ENCODE measurements at regions not wholly inside any gene's neighbourhood (a gene's known extent, or its start where the extent isn't known, plus 50 kb on each side); places are given as distances from the start of the nearest gene placed in this dataset.

DNA sequence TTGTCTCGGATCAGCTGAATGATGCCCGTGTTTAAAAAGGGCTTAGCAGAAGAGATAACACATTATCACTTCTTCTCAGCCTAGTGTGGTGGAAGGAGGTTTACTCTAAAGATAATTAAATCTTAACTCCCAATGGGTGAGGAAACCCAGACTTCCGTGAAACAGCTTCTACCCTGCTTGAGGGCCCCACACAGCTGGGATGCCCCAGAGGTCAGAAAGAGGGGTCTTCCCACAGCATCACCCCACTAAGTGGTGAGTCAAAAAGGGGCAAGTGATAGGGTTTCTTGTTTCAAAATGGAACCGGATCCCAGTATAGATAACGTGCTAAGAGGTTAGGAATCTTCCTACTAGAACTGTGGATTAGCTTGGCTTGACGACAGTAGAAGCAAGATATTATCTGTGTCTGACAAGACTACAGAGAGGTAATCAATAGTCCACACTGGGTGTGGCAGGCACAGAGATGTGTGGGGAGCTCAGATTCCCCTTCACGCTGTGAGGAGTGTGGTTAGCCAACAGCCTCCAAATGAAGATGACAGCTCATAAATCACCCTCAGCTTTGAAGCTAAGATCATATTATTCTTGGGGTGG, 129.6 kb upstream of the COPS8 start:
- DNase-seq (ENCODE audit: missing footprints), result no peak
- ATAC-seq, result no peak
- intact Hi-C loops (cut with DNase I), result no loop called here

GRCh38 chr2:236956641-236957040, 129.0 kb upstream of the COPS8 start:
- DNase-seq (ENCODE audit: missing footprints), result no peak
- no peak for ATAC-seq
- intact Hi-C loops (cut with DNase I), result no loop called here

GRCh38 chr2:236959036-236959435, 126.7 kb upstream of the COPS8 start:
- no peak for ATAC-seq
- intact Hi-C loops (cut with DNase I), result no loop called here
- DNase-seq (ENCODE audit: missing footprints), result no peak

DNA sequence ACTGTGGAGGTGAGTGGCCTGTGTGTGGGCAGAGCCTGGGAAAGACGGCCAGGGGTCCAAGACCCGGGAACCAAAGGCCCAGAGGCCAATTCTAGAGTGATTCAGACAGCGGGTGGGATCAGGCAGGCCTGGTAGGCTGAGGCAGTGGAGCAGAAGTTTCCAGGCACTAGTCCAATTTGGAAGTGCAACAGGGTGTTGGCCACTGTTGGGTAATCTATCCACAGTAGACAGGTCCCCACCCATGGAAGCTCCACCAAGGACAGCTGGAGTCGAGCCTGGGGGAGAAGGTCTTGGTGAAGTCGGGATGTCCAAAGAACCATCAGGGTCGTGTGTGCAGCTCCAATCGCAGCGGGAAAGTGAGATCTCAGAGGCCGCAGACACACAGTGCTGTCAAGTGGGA, 125.8 kb upstream of the COPS8 start:
- ATAC-seq (peak; percentile 76), DNase-seq (ENCODE audit: missing footprints) (no peak)
- intact Hi-C loops (cut with DNase I), result no loop called here

DNA sequence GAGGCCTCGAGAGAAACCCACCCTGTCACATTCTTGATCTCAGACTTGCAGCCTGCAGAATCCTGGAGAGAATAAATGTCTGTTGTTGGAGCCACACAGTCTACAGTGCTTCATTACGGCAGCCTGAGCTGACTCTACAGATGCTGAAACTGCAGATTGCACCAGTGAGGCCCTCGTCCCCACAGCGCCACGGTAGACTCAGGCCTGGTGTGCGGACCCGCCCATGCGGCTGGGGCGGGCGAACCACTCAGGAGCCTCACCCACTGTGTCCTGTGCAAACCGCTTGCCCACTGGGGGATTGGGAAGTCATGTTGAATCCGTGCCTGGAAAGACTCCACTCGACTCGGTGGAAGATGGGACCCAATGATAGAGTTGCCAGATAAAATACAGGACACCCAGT, 125.2 kb upstream of the COPS8 start:
- ATAC-seq (no peak), DNase-seq (ENCODE audit: missing footprints) (no peak)
- intact Hi-C loops (cut with DNase I), result no loop called here

GRCh38 chr2:236962816-236963215, 122.9 kb upstream of the COPS8 start:
- ATAC-seq, result no peak
- intact Hi-C loops (cut with DNase I), result no loop called here
- no peak for DNase-seq (ENCODE audit: missing footprints)

DNA sequence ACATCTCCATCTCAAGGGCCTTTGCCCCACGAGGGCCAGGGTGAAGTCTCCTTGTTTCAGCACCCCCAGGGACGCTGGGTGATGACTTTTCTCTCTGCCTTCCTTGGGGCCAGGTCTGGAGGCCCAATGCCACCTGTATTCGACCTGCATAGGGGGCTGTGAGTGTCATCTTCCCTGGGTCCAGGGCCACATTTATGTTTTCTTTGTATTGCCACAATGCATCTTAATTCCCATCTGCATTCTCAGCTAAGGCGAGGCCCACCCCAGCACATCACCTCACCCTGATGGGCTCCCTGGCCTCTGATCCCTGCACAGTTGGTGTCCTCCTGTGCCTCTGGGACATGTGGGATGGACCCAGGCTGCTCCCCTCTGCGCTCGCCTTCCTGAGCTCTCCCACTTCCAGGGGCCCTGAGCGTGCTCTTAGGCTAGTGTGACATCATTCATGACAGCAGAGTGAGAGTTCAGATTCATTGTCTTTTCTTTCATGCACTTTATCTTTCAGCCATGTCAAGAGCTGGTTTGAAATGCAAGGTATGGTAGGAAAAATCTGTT, 122.0 kb upstream of the COPS8 start:
- ATAC-seq (no peak), DNase-seq (ENCODE audit: missing footprints) (no peak)
- intact Hi-C loops (cut with DNase I), result no loop called here

- peak; percentile 76 for ATAC-seq
- intact Hi-C loops (cut with DNase I), result no loop called here
- DNase-seq (ENCODE audit: missing footprints), result no peak
Measured at GRCh38 chr2:236964291-236964690, 121.4 kb upstream of the COPS8 start.

DNA sequence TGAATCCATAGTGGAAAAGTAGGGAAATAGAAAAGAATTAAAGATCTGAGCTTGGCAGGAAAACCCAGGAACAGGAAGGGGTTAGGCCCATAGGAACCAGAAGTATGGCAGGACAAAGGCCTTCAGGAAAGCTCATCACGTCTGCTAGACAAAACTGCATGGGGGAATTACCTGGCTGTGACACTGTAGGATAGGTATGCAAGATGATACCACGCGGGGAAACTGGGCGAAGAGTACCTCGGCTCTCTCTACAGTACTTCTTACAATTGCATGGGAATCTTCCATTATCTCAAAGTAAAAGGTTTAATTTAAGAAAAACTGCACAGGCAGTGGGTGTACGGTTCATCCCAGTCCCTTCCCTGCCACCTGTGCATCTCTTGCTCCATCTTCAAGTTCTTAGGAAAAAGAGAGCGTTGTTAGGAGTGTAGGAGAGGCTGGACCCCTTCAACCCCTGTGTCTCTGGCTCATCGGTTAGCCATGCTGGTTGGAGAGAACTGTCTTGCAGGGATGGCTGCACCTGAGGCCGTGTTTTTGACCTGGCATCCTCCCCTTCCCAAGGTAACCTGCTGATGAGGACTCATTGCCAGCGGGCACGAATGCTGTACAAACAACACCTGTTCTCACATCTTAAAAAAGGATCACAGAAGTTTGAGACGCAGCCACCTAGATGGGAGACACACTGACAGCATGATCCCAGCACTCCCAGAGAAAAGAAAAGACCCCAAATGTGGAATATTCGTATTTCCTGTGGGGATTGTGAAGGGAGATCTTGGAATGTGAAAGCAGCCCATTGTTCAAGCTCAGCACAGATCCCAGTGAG, 120.5 kb upstream of the COPS8 start:
- intact Hi-C loops (cut with DNase I), result no loop called here
- ATAC-seq, result no peak
- no peak for DNase-seq (ENCODE audit: missing footprints)

DNA sequence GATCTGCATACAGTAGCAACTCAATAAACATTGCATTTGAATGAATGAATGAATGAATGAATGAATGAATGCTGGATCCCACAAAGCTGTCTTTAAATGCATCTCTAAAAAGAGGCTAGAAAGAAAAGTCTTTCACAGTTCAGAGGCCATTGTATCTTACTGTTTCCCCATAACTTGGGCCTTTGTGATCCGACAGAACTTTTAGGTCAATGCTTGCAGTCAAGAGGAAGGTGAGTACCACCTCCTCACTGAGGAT, 119.9 kb upstream of the COPS8 start:
- DNase-seq (ENCODE audit: missing footprints), result no peak
- ATAC-seq, result no peak
- intact Hi-C loops (cut with DNase I), result no loop called here

GRCh38 chr2:236967499-236967783, 118.2 kb upstream of the COPS8 start:
- ATAC-seq (no peak), DNase-seq (ENCODE audit: missing footprints) (no peak)
- intact Hi-C loops (cut with DNase I), result no loop called here

DNA sequence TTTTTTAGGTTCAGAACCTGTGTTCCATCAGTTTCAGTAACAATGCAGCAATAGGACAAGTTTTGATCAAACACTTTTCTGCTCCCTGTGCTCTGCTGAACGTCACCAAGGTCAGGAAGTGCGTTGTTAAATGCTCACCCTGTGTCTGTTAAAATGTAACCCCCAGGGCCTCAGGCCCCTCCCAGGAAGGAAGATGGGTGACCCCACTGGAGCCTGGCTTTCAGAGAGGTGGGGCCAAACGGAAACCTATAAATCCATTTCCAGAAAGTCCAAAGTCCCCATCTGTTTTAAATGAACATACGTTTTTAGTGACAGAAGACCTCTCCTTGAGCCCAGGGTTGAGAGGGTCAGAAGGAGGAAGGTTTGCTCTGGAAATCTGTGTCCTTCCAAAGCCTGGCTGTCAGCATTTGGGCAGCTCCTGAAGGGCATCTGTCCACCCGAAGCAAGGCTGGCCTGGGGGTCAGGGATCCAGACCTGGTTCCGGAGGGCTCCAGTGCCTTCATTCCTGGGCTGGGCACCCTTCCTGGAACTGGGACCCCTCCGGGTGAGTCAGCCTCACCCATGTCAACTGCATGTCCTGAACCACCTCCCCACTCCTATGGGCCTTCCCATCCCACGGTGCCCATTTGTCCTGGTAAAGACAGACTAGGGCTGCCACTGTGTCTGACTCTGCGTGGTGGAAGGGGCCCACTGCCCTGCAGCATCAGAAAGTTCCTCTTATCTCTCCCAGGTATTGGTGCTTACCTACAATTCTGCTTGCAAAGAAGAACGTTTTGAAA, 117.4 kb upstream of the COPS8 start:
- ATAC-seq (no peak), DNase-seq (ENCODE audit: missing footprints) (no peak)
- intact Hi-C loops (cut with DNase I), result no loop called here

GRCh38 chr2:236968880-236969534, 116.7 kb upstream of the COPS8 start:
- DNase-seq (ENCODE audit: missing footprints) (no peak), ATAC-seq (no peak)
- intact Hi-C loops (cut with DNase I), result no loop called here

DNA sequence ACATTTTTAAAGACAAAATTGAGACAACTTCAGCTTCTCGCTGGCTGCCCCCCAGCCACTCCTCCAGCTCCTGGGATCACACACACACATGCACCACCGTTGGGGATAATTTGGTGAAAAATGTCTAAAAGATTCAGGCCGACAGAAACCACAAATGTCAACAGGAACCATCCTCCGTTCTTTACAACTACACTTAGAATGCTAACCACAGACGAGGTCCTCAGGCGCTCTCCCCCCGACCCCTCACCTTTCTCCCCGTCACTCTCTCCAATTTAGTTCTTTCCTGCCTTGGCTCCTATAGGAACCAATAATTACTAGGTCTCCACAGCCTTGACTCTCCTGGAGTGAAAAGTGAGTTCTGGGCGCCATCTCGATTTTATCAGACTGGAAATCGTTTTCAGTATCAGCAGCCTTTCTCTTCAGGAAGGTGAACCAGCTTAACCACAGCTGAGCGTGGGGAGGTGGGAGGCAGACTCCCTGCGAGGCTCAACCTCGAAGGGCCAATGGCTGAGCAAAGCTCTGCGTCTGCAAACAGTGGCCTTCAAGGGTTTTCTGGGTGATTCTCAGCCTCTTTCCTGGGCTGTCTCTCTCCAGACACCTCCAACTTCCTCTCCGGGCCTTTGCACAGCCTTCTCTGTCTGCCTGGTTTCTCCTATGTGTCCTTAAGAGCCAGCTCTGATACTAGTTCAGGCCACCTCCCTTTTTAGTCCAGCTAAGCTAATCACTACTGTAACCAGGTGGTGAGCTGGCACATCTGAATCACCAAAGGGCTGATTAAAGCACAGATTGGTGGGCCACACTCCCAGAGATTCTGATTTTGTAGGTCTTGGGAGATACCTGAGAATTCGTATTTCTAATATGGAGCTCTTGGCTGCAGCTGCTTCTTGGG, 115.7 kb upstream of the COPS8 start:
- DNase-seq (ENCODE audit: missing footprints) (no peak), ATAC-seq (no peak)
- intact Hi-C loops (cut with DNase I), result loop anchor here (10.0 kb wide), 1 partner anchor 315 kb away; no protein-coding TSS in a partner anchor

DNA sequence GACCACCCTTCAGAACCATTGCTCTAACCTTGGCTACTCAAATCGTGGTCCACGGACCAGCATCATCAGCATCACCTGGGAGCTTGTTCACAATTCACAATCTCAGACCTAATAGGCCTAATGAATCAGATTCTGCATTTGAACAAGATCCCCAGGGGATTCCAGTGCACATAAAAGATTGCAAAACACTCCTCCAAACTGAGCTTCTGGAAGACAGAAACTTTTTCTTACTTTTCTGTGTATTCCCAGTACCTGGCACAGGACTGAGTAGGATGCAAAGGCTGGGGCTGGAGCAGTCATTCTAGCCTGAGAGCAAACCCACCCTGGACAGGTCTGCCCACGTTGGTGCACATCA, 115.1 kb upstream of the COPS8 start:
- intact Hi-C loops (cut with DNase I), result loop anchor here (10.0 kb wide), 1 partner anchor 316 kb away; no protein-coding TSS in a partner anchor
- DNase-seq (ENCODE audit: missing footprints) (no peak), ATAC-seq (peak; percentile 14)

- ATAC-seq, result peak; percentile 32
- DNase-seq (ENCODE audit: missing footprints), result no peak
- intact Hi-C loops (cut with DNase I), result loop anchor here (10.0 kb wide), 1 partner anchor 316 kb away; no protein-coding TSS in a partner anchor
Measured at GRCh38 chr2:236971131-236971821, 114.4 kb upstream of the COPS8 start.

- DNase-seq (ENCODE audit: missing footprints) (no peak), ATAC-seq (no peak)
- intact Hi-C loops (cut with DNase I), result loop anchor here (10.0 kb wide), 1 partner anchor 317 kb away; no protein-coding TSS in a partner anchor
Measured at GRCh38 chr2:236971919-236972381, 113.7 kb upstream of the COPS8 start.

Data from Right ventricle myocardium inferior (tissue), 1 donor.